Endothelial cell of umbilical vein (primary cell): ENCODE measurements at regions not wholly inside any gene's neighbourhood (a gene's known extent, or its start where the extent isn't known, plus 50 kb on each side); places are given as distances from the start of the nearest gene placed in this dataset.

ENCODE experiments used
- EZH2 ChIP-seq: IDR thresholded peaks from 2 replicates; pipeline ENCODE4 v1.6.1; 2012; ENCODE audit warnings: borderline replicate concordance, low read depth, mild to moderate bottlenecking, moderate library complexity, low read length, inconsistent platforms; ENCODE audit not compliant: severe bottlenecking
- JUN ChIP-seq: IDR thresholded peaks from 2 replicates; pipeline ENCODE4 v1.6.1; 2011; ENCODE audit warnings: borderline replicate concordance, low read depth; ENCODE audit not compliant: insufficient read length, insufficient read depth
- POLR2A ChIP-seq: IDR thresholded peaks from 2 replicates; pipeline ENCODE4 v1.6.1; 2012; ENCODE audit warnings: low read depth, mild to moderate bottlenecking, control low read depth, low read length
- POLR2AphosphoS5 ChIP-seq: IDR thresholded peaks from 2 replicates; pipeline ENCODE4 v1.6.1; 2012; ENCODE audit warnings: low read depth, mild to moderate bottlenecking, control low read depth, low read length, moderate library complexity; ENCODE audit not compliant: insufficient read depth
- TF ChIP-seq, protein P1 (sequence below), 2 donors: IDR thresholded peaks; 1 replicate in 1 of 2; 2 replicates in 1 of 2; pipeline ENCODE4 v1.5.1; 2011; ENCODE audit warnings: low read length in 2 of 2, mild to moderate bottlenecking in 2 of 2, moderate library complexity in 2 of 2, control low read depth in 1 of 2, inconsistent platforms in 1 of 2, low read depth in 1 of 2; ENCODE audit not compliant: insufficient read depth in 1 of 2; ENCODE audit errors: extremely low read depth in 1 of 2

- TF ChIP-seq, protein P1, sequence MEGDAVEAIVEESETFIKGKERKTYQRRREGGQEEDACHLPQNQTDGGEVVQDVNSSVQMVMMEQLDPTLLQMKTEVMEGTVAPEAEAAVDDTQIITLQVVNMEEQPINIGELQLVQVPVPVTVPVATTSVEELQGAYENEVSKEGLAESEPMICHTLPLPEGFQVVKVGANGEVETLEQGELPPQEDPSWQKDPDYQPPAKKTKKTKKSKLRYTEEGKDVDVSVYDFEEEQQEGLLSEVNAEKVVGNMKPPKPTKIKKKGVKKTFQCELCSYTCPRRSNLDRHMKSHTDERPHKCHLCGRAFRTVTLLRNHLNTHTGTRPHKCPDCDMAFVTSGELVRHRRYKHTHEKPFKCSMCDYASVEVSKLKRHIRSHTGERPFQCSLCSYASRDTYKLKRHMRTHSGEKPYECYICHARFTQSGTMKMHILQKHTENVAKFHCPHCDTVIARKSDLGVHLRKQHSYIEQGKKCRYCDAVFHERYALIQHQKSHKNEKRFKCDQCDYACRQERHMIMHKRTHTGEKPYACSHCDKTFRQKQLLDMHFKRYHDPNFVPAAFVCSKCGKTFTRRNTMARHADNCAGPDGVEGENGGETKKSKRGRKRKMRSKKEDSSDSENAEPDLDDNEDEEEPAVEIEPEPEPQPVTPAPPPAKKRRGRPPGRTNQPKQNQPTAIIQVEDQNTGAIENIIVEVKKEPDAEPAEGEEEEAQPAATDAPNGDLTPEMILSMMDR (IDR thresholded peaks at IDR 0.05; ENCODE audit: extremely low read depth in 1 of 2, insufficient read depth in 1 of 2, low read depth in 1 of 2, low read length in 2 of 2), result no peak
- no peak for TF ChIP-seq POLR2AphosphoS5
- TF ChIP-seq EZH2, result no peak
- no peak for TF ChIP-seq JUN
- no peak for TF ChIP-seq POLR2A
Observed at GRCh38 chr4:15173251-15173650, 171.0 kb downstream of the CPEB2 start.
